ENCODE measurements at regions not wholly inside any gene's neighbourhood (a gene's known extent, or its start where the extent isn't known, plus 50 kb on each side); places are given as distances from the start of the nearest gene placed in this dataset.

DNA sequence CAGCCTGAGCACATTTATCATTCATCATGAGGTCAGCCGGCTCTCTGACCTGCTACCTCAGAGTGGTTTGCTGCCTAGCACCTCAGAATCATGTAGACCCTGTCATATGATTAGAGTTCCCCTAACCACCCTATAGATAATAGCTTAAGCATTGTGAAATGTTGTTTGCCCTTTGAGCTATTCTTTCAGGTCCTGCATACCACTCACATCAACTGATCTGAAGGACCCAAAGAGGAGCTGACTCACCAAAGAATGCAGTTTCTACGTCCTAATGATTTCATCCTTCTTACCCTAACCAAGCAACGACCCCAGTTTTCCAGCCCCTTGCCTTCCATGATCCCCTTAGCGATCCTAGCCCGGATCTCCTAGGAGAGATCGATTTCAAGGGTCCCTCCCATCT is 527.9 kb downstream of the SOX5 start:
- TF ChIP-seq, protein P1, sequence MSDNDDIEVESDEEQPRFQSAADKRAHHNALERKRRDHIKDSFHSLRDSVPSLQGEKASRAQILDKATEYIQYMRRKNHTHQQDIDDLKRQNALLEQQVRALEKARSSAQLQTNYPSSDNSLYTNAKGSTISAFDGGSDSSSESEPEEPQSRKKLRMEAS (IDR thresholded peaks at IDR 0.05; ENCODE audit: low read depth, low read length), result no peak
- TF ChIP-seq, protein P2, sequence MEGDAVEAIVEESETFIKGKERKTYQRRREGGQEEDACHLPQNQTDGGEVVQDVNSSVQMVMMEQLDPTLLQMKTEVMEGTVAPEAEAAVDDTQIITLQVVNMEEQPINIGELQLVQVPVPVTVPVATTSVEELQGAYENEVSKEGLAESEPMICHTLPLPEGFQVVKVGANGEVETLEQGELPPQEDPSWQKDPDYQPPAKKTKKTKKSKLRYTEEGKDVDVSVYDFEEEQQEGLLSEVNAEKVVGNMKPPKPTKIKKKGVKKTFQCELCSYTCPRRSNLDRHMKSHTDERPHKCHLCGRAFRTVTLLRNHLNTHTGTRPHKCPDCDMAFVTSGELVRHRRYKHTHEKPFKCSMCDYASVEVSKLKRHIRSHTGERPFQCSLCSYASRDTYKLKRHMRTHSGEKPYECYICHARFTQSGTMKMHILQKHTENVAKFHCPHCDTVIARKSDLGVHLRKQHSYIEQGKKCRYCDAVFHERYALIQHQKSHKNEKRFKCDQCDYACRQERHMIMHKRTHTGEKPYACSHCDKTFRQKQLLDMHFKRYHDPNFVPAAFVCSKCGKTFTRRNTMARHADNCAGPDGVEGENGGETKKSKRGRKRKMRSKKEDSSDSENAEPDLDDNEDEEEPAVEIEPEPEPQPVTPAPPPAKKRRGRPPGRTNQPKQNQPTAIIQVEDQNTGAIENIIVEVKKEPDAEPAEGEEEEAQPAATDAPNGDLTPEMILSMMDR (IDR thresholded peaks at IDR 0.05 in 2 of 3, conservative IDR thresholded peaks at IDR 0.05 in 1 of 3; ENCODE audit: control insufficient read depth in 2 of 3, extremely low read depth in 1 of 3, insufficient read depth in 1 of 3, low read depth in 3 of 3, low read length in 3 of 3), result no peak
- TF ChIP-seq RCOR1 (conservative IDR thresholded peaks at IDR 0.05; ENCODE audit: low read depth, low read length) (no peak), NFYA (IDR thresholded peaks at IDR 0.05; ENCODE audit: borderline replicate concordance, low read depth, low read length) (no peak), CREM (IDR thresholded peaks at IDR 0.05; ENCODE audit: low read depth) (no peak), TAF1 (IDR thresholded peaks at IDR 0.05; ENCODE audit: borderline replicate concordance, low read depth, low read length) (no peak), BRCA1 (IDR thresholded peaks at IDR 0.05; ENCODE audit: low read depth, low read length) (no peak), ZZZ3 (IDR thresholded peaks at IDR 0.05; ENCODE audit: control insufficient read depth, insufficient read length, low read depth) (no peak), JUND (IDR thresholded peaks at IDR 0.05; ENCODE audit: low read depth, low read length) (no peak), POLR2A (IDR thresholded peaks at IDR 0.05; ENCODE audit: low read depth, low read length) (no peak)
- TF ChIP-seq, protein P3, sequence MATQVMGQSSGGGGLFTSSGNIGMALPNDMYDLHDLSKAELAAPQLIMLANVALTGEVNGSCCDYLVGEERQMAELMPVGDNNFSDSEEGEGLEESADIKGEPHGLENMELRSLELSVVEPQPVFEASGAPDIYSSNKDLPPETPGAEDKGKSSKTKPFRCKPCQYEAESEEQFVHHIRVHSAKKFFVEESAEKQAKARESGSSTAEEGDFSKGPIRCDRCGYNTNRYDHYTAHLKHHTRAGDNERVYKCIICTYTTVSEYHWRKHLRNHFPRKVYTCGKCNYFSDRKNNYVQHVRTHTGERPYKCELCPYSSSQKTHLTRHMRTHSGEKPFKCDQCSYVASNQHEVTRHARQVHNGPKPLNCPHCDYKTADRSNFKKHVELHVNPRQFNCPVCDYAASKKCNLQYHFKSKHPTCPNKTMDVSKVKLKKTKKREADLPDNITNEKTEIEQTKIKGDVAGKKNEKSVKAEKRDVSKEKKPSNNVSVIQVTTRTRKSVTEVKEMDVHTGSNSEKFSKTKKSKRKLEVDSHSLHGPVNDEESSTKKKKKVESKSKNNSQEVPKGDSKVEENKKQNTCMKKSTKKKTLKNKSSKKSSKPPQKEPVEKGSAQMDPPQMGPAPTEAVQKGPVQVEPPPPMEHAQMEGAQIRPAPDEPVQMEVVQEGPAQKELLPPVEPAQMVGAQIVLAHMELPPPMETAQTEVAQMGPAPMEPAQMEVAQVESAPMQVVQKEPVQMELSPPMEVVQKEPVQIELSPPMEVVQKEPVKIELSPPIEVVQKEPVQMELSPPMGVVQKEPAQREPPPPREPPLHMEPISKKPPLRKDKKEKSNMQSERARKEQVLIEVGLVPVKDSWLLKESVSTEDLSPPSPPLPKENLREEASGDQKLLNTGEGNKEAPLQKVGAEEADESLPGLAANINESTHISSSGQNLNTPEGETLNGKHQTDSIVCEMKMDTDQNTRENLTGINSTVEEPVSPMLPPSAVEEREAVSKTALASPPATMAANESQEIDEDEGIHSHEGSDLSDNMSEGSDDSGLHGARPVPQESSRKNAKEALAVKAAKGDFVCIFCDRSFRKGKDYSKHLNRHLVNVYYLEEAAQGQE (IDR thresholded peaks at IDR 0.05; ENCODE audit: low read depth, low read length), result no peak
